DND-41 (cell line): ENCODE measurements at regions not wholly inside any gene's neighbourhood (a gene's known extent, or its start where the extent isn't known, plus 50 kb on each side); places are given as distances from the start of the nearest gene placed in this dataset.

Experiments
- EZH2 ChIP-seq: IDR thresholded peaks from 3 replicates; pipeline ENCODE4 v1.6.1; 2012; ENCODE audit warnings: borderline replicate concordance, low read depth, mild to moderate bottlenecking, moderate library complexity, low read length, inconsistent platforms; ENCODE audit not compliant: severe bottlenecking
- TF ChIP-seq, protein P1 (sequence below): IDR thresholded peaks from 2 replicates; pipeline ENCODE4 v1.5.1; 2012; ENCODE audit warnings: borderline replicate concordance, low read length, moderate library complexity, mild to moderate bottlenecking; ENCODE audit not compliant: poor library complexity, severe bottlenecking; ENCODE audit errors: extremely low read depth

DNA sequence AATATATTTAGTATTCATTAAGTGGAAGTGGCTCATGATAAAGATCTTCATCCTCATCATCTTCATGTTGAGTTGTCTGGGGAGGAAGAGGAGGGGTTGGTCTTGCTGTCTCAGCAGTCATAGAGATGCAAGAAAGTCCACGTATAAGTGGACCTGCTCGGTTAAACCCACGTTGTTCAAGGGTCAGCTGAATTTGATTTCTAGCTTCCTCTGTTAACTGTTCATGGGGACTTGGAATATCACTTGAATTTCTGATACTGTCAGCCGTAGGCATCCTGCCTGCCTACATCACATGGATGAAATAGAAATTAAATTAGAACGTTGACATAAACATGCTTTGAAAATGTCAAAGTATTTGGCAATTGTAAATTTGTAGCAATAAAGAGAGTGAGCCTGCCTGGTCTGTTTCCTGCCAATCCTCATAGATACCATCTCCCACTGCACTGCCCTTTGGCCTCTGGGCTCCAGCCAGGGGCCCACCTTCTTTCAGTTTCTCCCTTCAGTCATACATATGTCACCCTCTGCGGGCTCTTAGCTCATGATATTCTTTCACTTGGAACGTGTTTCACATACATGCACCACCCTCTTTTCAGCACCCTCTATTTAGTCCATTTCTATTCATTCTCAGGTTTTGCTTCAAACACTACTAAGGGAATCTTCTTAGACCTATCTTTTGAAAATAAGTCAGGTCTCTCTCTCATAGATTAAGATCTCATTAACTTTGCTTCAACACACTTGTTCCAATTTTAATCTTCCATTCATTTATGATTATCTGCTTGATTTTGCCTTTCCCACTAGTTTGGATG is 376.3 kb downstream of the IPMK start:
- TF ChIP-seq, protein P1, sequence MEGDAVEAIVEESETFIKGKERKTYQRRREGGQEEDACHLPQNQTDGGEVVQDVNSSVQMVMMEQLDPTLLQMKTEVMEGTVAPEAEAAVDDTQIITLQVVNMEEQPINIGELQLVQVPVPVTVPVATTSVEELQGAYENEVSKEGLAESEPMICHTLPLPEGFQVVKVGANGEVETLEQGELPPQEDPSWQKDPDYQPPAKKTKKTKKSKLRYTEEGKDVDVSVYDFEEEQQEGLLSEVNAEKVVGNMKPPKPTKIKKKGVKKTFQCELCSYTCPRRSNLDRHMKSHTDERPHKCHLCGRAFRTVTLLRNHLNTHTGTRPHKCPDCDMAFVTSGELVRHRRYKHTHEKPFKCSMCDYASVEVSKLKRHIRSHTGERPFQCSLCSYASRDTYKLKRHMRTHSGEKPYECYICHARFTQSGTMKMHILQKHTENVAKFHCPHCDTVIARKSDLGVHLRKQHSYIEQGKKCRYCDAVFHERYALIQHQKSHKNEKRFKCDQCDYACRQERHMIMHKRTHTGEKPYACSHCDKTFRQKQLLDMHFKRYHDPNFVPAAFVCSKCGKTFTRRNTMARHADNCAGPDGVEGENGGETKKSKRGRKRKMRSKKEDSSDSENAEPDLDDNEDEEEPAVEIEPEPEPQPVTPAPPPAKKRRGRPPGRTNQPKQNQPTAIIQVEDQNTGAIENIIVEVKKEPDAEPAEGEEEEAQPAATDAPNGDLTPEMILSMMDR: no peak
- no peak for TF ChIP-seq EZH2
